Right renal cortex interstitium (tissue), 3 donors: ENCODE measurements at regions not wholly inside any gene's neighbourhood (a gene's known extent, or its start where the extent isn't known, plus 50 kb on each side); places are given as distances from the start of the nearest gene placed in this dataset.
"Not testable (repeated sequence)": the region's sequence is repeated elsewhere in the genome, so short reads cannot be mapped to it uniquely, and the experiment has no call there.

Source experiments
- DNase-seq, 3 donors: peaks; one replicate each; pipeline ENCODE4 v3.0.0-alpha.2; 2013; ENCODE audit warnings: low read depth in 3 of 3, low spot score in 2 of 3

- no peak for DNase-seq
Measured at GRCh38 chr5:174529925-174530681, 194.3 kb upstream of the MSX2 start.

- no peak for DNase-seq
Measured at GRCh38 chr5:174531782-174532191, 192.6 kb upstream of the MSX2 start.

GRCh38 chr5:174532455-174533453, 191.6 kb upstream of the MSX2 start:
- no peak for DNase-seq

GRCh38 chr5:174533751-174534241, 190.6 kb upstream of the MSX2 start:
- DNase-seq, result no peak

- no peak for DNase-seq
Measured at GRCh38 chr5:174535669-174536068, 188.7 kb upstream of the MSX2 start.

- DNase-seq, result not testable (repeated sequence)
Measured at GRCh38 chr5:174539823-174540222, 184.6 kb upstream of the MSX2 start.

GRCh38 chr5:174542037-174542436, 182.3 kb upstream of the MSX2 start:
- no peak for DNase-seq

- DNase-seq, result no peak
Measured at GRCh38 chr5:174542471-174542870, 181.9 kb upstream of the MSX2 start.

GRCh38 chr5:174545926-174546325, 178.5 kb upstream of the MSX2 start:
- DNase-seq, result no peak

GRCh38 chr5:174547814-174548213, 176.6 kb upstream of the MSX2 start:
- DNase-seq, result no peak

- no peak for DNase-seq
Measured at GRCh38 chr5:174549254-174549653, 175.1 kb upstream of the MSX2 start.

- DNase-seq, result no peak
Measured at GRCh38 chr5:174550026-174550425, 174.4 kb upstream of the MSX2 start.

- DNase-seq, result no peak
Measured at GRCh38 chr5:174552428-174552827, 172.0 kb upstream of the MSX2 start.

GRCh38 chr5:174553556-174553955, 170.8 kb upstream of the MSX2 start:
- DNase-seq, result no peak

GRCh38 chr5:174555726-174556125, 168.7 kb upstream of the MSX2 start:
- DNase-seq, result no peak

GRCh38 chr5:174556756-174557155, 167.6 kb upstream of the MSX2 start:
- DNase-seq, result no peak

GRCh38 chr5:174558190-174558589, 166.2 kb upstream of the MSX2 start:
- DNase-seq, result no peak

- DNase-seq, result no peak
Measured at GRCh38 chr5:174559141-174559540, 165.2 kb upstream of the MSX2 start.

- DNase-seq, result no peak
Measured at GRCh38 chr5:174559566-174560090, 164.8 kb upstream of the MSX2 start.

- no peak for DNase-seq
Measured at GRCh38 chr5:174560861-174561260, 163.5 kb upstream of the MSX2 start.

- DNase-seq, result not testable (repeated sequence)
Measured at GRCh38 chr5:174563040-174563439, 161.3 kb upstream of the MSX2 start.
